GM12875 (cell line): ENCODE measurements at regions not wholly inside any gene's neighbourhood (a gene's known extent, or its start where the extent isn't known, plus 50 kb on each side); places are given as distances from the start of the nearest gene placed in this dataset.

Experiments
- H3K4me3 ChIP-seq: one replicate; pipeline ENCODE4 v1.5.1; 2011; ENCODE audit warnings: low read depth, low read length, control low read depth
- CTCF ChIP-seq: IDR thresholded peaks from 2 replicates; pipeline ENCODE4 v1.5.1; 2011; ENCODE audit warnings: low read depth, mild to moderate bottlenecking, control low read depth, inconsistent platforms, low read length, moderate library complexity, borderline replicate concordance; ENCODE audit not compliant: insufficient read depth

- TF ChIP-seq CTCF, result no peak
- H3K4me3 ChIP-seq, result no peak overlapping the region
Observed at GRCh38 chr14:81729622-81730021, 196.0 kb upstream of the SEL1L start.

GRCh38 chr14:81737938-81738337 is 204.3 kb upstream of the SEL1L start:
- TF ChIP-seq CTCF, result no peak

GRCh38 chr14:81738946-81739659 is 205.4 kb upstream of the SEL1L start:
- TF ChIP-seq CTCF, result no peak

More at GRCh38 chr14:81737938-81738337, 204.3 kb upstream of the SEL1L start:
- no peak overlapping the region for H3K4me3 ChIP-seq

GRCh38 chr14:81743605-81744004 is 210.0 kb upstream of the SEL1L start:
- TF ChIP-seq CTCF, result no peak
- no peak overlapping the region for H3K4me3 ChIP-seq

More at GRCh38 chr14:81738946-81739659, 205.4 kb upstream of the SEL1L start:
- H3K4me3 ChIP-seq, result no peak overlapping the region

- H3K4me3 ChIP-seq, result no peak overlapping the region
- no peak for TF ChIP-seq CTCF
Observed at GRCh38 chr14:81751198-81751597, 217.5 kb upstream of the SEL1L start.

- no peak overlapping the region for H3K4me3 ChIP-seq
- TF ChIP-seq CTCF, result no peak
Observed at GRCh38 chr14:81759541-81759940, 225.9 kb upstream of the SEL1L start.

- no peak overlapping the region for H3K4me3 ChIP-seq
- TF ChIP-seq CTCF, result no peak
Observed at GRCh38 chr14:81765651-81766275, 232.1 kb upstream of the SEL1L start.
